Tibial nerve (tissue), 4 donors: ENCODE measurements at regions not wholly inside any gene's neighbourhood (a gene's known extent, or its start where the extent isn't known, plus 50 kb on each side); places are given as distances from the start of the nearest gene placed in this dataset.

Source experiments
- DNase-seq, 2 donors: peaks; one replicate each; pipeline ENCODE4 v3.0.0-alpha.2; 2019; ENCODE audit warnings: low spot score in 2 of 2
- H3K27ac ChIP-seq, 4 donors: fragments of 200-600 bp; sonication (generic) in 3 of 4; one replicate each; pipeline ENCODE4 v1.5.1; 2017 to 2019; ENCODE audit warnings: mild to moderate bottlenecking in 1 of 4
- H3K27me3 ChIP-seq, 2 donors: fragments of 200-600 bp; sonication (generic) in 1 of 2; one replicate each; pipeline versions ENCODE4 v1.5.1 to v1.6.0; 2017 to 2019
- H3K36me3 ChIP-seq, 3 donors: fragments of 200-600 bp; sonication (generic); one replicate each; pipeline ENCODE4 v1.5.1; 2018 to 2019
- H3K4me1 ChIP-seq, 4 donors: fragments of 200-600 bp; sonication (generic) in 3 of 4; one replicate each; pipeline ENCODE4 v1.5.1; 2017 to 2019
- H3K4me3 ChIP-seq, 4 donors: fragments of 200-600 bp; sonication (generic) in 3 of 4; one replicate each; pipeline ENCODE4 v1.5.1; 2017 to 2019; ENCODE audit warnings: mild to moderate bottlenecking in 1 of 4, moderate library complexity in 1 of 4
- H3K9me3 ChIP-seq, 4 donors: fragments of 200-600 bp; sonication (generic) in 3 of 4; one replicate each; pipeline ENCODE4 v1.5.1; 2017 to 2019
- CTCF ChIP-seq, 5 experiments: fragments of 200-600 bp in 3 of 5; fragments of 450-650 bp in 2 of 5; sonication (generic) in 3 of 5; IDR thresholded peaks; one replicate each; pipeline ENCODE4 v1.5.1; 2016 to 2019; ENCODE audit warnings: antibody characterized with exemption in 5 of 5, mild to moderate bottlenecking in 3 of 5, moderate library complexity in 2 of 5
- EP300 ChIP-seq, 2 donors: sonication (generic); formaldehyde crosslinking; IDR thresholded peaks; one replicate each; pipeline ENCODE4 v1.6.1; 2017; ENCODE audit warnings: antibody characterized with exemption in 2 of 2, mild to moderate bottlenecking in 1 of 2
- POLR2A ChIP-seq, 2 donors: fragments of 450-650 bp; IDR thresholded peaks; one replicate each; pipeline ENCODE4 v1.6.1; 2017; ENCODE audit warnings: antibody characterized with exemption in 2 of 2, mild to moderate bottlenecking in 2 of 2, moderate library complexity in 2 of 2
- WGBS, 2 donors: methylation state at CpG; one replicate each; pipeline ENCODE4 v1.1.5; 2018; 5-methylcytosine and 5-hydroxymethylcytosine counted together

DNA sequence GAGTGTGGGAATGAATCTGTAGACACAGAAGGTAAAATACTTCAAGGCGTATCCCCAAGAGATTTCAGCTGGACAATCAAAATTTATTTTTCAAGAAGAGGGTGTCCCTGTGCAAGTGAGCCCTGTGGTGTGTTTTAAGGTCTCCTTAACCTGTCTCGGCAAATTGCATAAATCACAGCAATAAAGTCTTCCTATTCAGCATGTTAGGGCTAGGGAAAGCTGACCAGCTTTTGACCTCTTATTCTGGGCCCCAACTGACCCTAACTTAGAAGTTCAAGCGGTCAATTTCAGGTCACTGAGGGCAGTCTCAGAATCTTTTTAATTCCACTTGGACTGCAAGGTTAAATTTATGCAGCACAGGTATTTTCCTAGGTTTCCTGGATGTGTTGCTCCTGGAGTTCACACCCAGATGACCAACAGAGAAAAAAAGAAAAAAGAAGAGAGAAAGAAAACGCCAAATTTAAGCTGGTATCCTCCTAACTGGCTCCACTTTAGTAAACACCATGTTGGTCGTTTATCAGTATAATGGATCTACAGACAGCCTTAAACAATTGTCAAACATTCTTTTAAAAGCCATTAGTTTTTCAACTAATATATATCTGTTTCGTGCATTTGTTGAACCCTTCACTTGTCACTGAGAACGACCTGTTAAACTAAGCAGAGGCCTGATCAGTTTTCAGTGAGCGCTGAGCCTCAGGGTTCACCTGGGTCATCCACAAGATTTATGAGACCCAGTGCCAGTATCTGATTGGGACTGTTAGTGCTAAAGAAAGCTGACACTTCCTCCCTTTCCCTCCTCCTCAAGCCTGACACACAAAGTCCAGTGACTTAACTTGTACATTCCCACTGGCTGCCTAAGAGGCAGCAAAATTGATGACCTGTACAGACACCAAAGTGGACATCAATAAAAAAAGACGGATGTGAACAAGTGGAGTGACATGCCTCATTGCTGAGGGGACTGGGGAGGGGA lies 546.1 kb downstream of the NR2F1-AS1 start:
- peaks cover 0 to 6% (median 0%) of the 10 kb centered on the region in 4 donors for H3K4me1 ChIP-seq
- no peak for DNase-seq
- no peaks in the 10 kb centered on the region for H3K9me3 ChIP-seq
- H3K27me3 ChIP-seq: no peaks in the 10 kb centered on the region
- no peaks in the 10 kb centered on the region for H3K36me3 ChIP-seq
- no peak for TF ChIP-seq EP300 (IDR thresholded peaks at IDR 0.05)
- no peak for TF ChIP-seq POLR2A (IDR thresholded peaks at IDR 0.05)
- no peak for TF ChIP-seq CTCF (IDR thresholded peaks at IDR 0.05)
- no peak overlapping the region for H3K4me3 ChIP-seq
- H3K27ac ChIP-seq: no peak overlapping the region
- 50 to 60% methylated on average over 9 of the region's 9 CpGs for WGBS, 2 donors

- H3K27ac ChIP-seq: no peak overlapping the region
- H3K4me1 ChIP-seq: peaks cover 0 to 2% (median 0%) of the 10 kb centered on the region in 4 donors
- H3K9me3 ChIP-seq: no peaks in the 10 kb centered on the region
- DNase-seq: no peak
- TF ChIP-seq CTCF (IDR thresholded peaks at IDR 0.05) (no peak), POLR2A (IDR thresholded peaks at IDR 0.05) (no peak), EP300 (IDR thresholded peaks at IDR 0.05) (no peak)
- no peak overlapping the region for H3K4me3 ChIP-seq
- 54 to 57% methylated on average over 3 of the region's 3 CpGs for WGBS, 2 donors
- no peaks in the 10 kb centered on the region for H3K36me3 ChIP-seq
- H3K27me3 ChIP-seq: no peaks in the 10 kb centered on the region
Measured at GRCh38 chr5:93022796-93023447, 558.1 kb downstream of the NR2F1-AS1 start.

GRCh38 chr5:93022211-93022610 lies 558.8 kb downstream of the NR2F1-AS1 start:
- 36 to 46% methylated on average over 3 of the region's 3 CpGs for WGBS, 2 donors
- Histone ChIP-seq H3K27ac (peak overlapping the region in 2 of 4 donors; percentile 30 to 45), H3K4me1 (peaks cover 0 to 2% (median 0%) of the 10 kb centered on the region in 4 donors), H3K4me3 (no peak overlapping the region), H3K36me3 (no peaks in the 10 kb centered on the region), H3K9me3 (no peaks in the 10 kb centered on the region), H3K27me3 (no peaks in the 10 kb centered on the region)
- TF ChIP-seq CTCF (IDR thresholded peaks at IDR 0.05): no peak
- TF ChIP-seq POLR2A (IDR thresholded peaks at IDR 0.05): no peak
- no peak for TF ChIP-seq EP300 (IDR thresholded peaks at IDR 0.05)
- DNase-seq: no peak

- H3K27ac ChIP-seq: no peak overlapping the region
- H3K27me3 ChIP-seq: no peaks in the 10 kb centered on the region
- no peaks in the 10 kb centered on the region for H3K9me3 ChIP-seq
- H3K36me3 ChIP-seq: no peaks in the 10 kb centered on the region
- no peak overlapping the region for H3K4me3 ChIP-seq
- TF ChIP-seq CTCF (IDR thresholded peaks at IDR 0.05) (no peak), POLR2A (IDR thresholded peaks at IDR 0.05) (no peak), EP300 (IDR thresholded peaks at IDR 0.05) (no peak)
- DNase-seq: no peak
- peaks cover 0 to 2% (median 0%) of the 10 kb centered on the region in 4 donors for H3K4me1 ChIP-seq
- WGBS, 2 donors: 89 to 91% methylated on average over 2 of the region's 2 CpGs
Measured at GRCh38 chr5:93019896-93020295, 561.1 kb downstream of the NR2F1-AS1 start.

DNA sequence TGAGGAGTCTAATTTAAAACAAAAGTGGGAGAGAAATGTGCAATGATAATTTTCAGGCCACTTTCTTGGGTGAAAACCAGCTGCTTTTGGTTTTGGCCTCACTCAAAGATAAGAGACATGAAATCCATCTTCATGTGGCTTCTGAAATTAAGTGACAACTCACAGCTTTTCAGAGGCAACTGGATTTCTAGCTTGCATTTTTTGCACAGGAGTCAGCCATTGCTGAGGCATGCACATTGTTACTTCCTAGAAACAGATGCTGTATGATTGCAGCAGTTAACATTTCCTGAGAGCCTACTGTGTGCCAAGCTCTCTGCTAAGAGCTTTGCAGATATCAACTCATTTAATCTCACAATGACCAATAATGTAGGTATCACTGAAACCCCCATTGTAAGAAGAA lies 562.6 kb downstream of the NR2F1-AS1 start:
- H3K4me3 ChIP-seq: no peak overlapping the region
- no peaks in the 10 kb centered on the region for H3K9me3 ChIP-seq
- H3K27ac ChIP-seq: no peak overlapping the region
- H3K4me1 ChIP-seq: peaks cover 0 to 2% (median 0%) of the 10 kb centered on the region in 4 donors
- no peak for DNase-seq
- TF ChIP-seq CTCF (IDR thresholded peaks at IDR 0.05) (no peak), POLR2A (IDR thresholded peaks at IDR 0.05) (no peak), EP300 (IDR thresholded peaks at IDR 0.05) (no peak)
- H3K27me3 ChIP-seq: no peaks in the 10 kb centered on the region
- H3K36me3 ChIP-seq: no peaks in the 10 kb centered on the region
